Panc1 (cell line): ENCODE measurements at regions not wholly inside any gene's neighbourhood (a gene's known extent, or its start where the extent isn't known, plus 50 kb on each side); places are given as distances from the start of the nearest gene placed in this dataset.

Source experiments
- ATAC-seq: fragments of 200-7000 bp; cut with Tn5 transposase; 2 replicates; pipeline ENCODE4 v1.9.1; 2020; ENCODE audit warnings: mild to moderate bottlenecking, moderate library complexity
- BruUV-seq: library from RNA; stranded (reverse); fragments of 400-500 nt; replicated peaks from 2 replicates; lab custom pipeline; 2021; lab: Mats Ljungman, UMichigan
- CTCF ChIA-PET: fragments of 300-600 bp; sonication (Branson Sonifier 250); formaldehyde crosslinking; loops from one replicate; lab custom pipeline; 2022; ENCODE audit warnings: antibody characterized with exemption; lab: Charles Lee
- POLR2A ChIA-PET: fragments of 300-600 bp; sonication (Branson Sonifier 250); formaldehyde crosslinking; loops from one replicate; lab custom pipeline; 2022; ENCODE audit warnings: antibody characterized with exemption; lab: Charles Lee
- DNase-seq: peaks from one replicate; pipeline ENCODE4 v3.0.0-alpha.2; 2010; ENCODE audit warnings: low read depth, low spot score
- H3K27ac ChIP-seq: 2 replicates; pipeline ENCODE4 v1.5.1; 2011; ENCODE audit warnings: mild to moderate bottlenecking, low read length, inconsistent platforms
- H3K27me3 ChIP-seq: fragments of 200-500 bp; sonication (Bioruptor generic); 2 replicates; pipeline ENCODE4 v1.6.0; 2014; ENCODE audit warnings: low read length, inconsistent platforms; ENCODE audit not compliant: control insufficient read depth, insufficient read depth
- H3K36me3 ChIP-seq: fragments of 200-500 bp; sonication (Bioruptor generic); 2 replicates; pipeline ENCODE4 v1.5.1; 2014; ENCODE audit warnings: inconsistent platforms, mild to moderate bottlenecking, low read length, moderate library complexity; ENCODE audit not compliant: control insufficient read depth, insufficient read depth
- H3K4me1 ChIP-seq: 2 replicates; pipeline ENCODE4 v1.5.1; 2011; ENCODE audit warnings: inconsistent platforms, mild to moderate bottlenecking, low read length, moderate library complexity; ENCODE audit not compliant: control insufficient read depth, insufficient read depth
- H3K4me3 ChIP-seq, 2 experiments: 2 replicates each; pipeline ENCODE4 v1.5.1; 2011 to 2012; ENCODE audit warnings: low read depth in 2 of 2, low read length in 2 of 2, mild to moderate bottlenecking in 2 of 2, inconsistent platforms in 1 of 2, moderate library complexity in 1 of 2
- H3K9me3 ChIP-seq: fragments of 200-500 bp; sonication (Bioruptor generic); 2 replicates; pipeline ENCODE4 v1.5.1; 2014; ENCODE audit warnings: low read depth, mild to moderate bottlenecking, inconsistent platforms, low read length, moderate library complexity; ENCODE audit not compliant: control insufficient read depth, insufficient read depth
- CTCF ChIP-seq: fragments of 450-650 bp; IDR thresholded peaks from 2 replicates; pipeline ENCODE4 v1.5.1; 2017; ENCODE audit warnings: mild to moderate bottlenecking
- POLR2AphosphoS5 ChIP-seq: IDR thresholded peaks from 2 replicates; pipeline ENCODE4 v1.6.1; 2012; ENCODE audit warnings: mild to moderate bottlenecking, low read depth, low read length, moderate library complexity
- SIN3A ChIP-seq: IDR thresholded peaks from 2 replicates; pipeline ENCODE4 v1.6.1; 2012; ENCODE audit warnings: low read depth, mild to moderate bottlenecking, low read length, moderate library complexity, borderline replicate concordance; ENCODE audit not compliant: insufficient read depth
- TCF7L2 ChIP-seq: IDR thresholded peaks from 2 replicates; pipeline ENCODE4 v1.6.1; 2011; ENCODE audit warnings: mild to moderate bottlenecking, low read depth, low read length, inconsistent platforms
- in situ Hi-C: cut with HindIII; loops from 2 replicates; pipeline ENCODE4 v1.10.0; 2016; ENCODE audit warnings: low sequenced_read_pairs, low pct_unique_long_range_greater_than_20kb
- intact Hi-C: fragments of 100-400 bp; cut with micrococcal nuclease; formaldehyde crosslinking; loops from one replicate; pipeline ENCODE4 v1.10.0; 2022; ENCODE audit not compliant: unreplicated experiment
- TF ChIP-seq, protein P1 (sequence below), 2 experiments: IDR thresholded peaks; 2 replicates each; pipeline ENCODE4 v1.6.1; 2011 to 2012; ENCODE audit warnings: low read depth in 2 of 2, control low read depth in 1 of 2, low read length in 1 of 2, mild to moderate bottlenecking in 1 of 2, moderate library complexity in 1 of 2; ENCODE audit not compliant: insufficient read depth in 1 of 2

DNA sequence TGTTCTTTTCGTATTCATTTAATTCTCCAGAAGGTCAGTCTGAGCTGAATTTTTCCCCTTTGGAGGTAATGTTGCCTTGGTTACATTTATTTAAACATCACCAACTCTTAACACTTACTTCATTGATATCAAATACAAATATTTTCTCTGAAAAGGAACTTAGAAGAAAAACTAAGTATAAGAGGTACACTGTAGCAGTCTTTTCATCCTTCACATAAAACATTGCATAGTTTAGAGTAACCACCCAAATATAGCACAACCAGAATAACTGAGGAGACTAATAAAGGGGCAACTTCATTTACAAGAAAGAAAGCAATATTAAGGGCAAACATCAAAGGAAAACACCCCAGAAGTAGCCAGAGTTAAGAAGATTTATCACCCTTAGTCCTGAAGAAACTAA is 1115.0 kb upstream of the POT1 start:
- in situ Hi-C loops (no loop called here), intact Hi-C loops (no loop called here)
- Histone ChIP-seq H3K4me3 (no peak overlapping the region), H3K4me1 (no peaks in the 10 kb centered on the region), H3K36me3 (no peaks in the 10 kb centered on the region), H3K27ac (no peak overlapping the region), H3K9me3 (no peaks in the 10 kb centered on the region), H3K27me3 (no peaks in the 10 kb centered on the region)
- POLR2A ChIA-PET = interaction anchor here (0.5 kb wide), 1 partner anchor 17 kb away, joined by 3 read pairs; no protein-coding TSS in a partner anchor
- ATAC-seq (no peak), DNase-seq (no peak)
- BruUV-seq = no TSS peak
- CTCF ChIA-PET = no interaction called here
- TF ChIP-seq, protein P1, sequence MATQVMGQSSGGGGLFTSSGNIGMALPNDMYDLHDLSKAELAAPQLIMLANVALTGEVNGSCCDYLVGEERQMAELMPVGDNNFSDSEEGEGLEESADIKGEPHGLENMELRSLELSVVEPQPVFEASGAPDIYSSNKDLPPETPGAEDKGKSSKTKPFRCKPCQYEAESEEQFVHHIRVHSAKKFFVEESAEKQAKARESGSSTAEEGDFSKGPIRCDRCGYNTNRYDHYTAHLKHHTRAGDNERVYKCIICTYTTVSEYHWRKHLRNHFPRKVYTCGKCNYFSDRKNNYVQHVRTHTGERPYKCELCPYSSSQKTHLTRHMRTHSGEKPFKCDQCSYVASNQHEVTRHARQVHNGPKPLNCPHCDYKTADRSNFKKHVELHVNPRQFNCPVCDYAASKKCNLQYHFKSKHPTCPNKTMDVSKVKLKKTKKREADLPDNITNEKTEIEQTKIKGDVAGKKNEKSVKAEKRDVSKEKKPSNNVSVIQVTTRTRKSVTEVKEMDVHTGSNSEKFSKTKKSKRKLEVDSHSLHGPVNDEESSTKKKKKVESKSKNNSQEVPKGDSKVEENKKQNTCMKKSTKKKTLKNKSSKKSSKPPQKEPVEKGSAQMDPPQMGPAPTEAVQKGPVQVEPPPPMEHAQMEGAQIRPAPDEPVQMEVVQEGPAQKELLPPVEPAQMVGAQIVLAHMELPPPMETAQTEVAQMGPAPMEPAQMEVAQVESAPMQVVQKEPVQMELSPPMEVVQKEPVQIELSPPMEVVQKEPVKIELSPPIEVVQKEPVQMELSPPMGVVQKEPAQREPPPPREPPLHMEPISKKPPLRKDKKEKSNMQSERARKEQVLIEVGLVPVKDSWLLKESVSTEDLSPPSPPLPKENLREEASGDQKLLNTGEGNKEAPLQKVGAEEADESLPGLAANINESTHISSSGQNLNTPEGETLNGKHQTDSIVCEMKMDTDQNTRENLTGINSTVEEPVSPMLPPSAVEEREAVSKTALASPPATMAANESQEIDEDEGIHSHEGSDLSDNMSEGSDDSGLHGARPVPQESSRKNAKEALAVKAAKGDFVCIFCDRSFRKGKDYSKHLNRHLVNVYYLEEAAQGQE (IDR thresholded peaks at IDR 0.05; ENCODE audit: insufficient read depth in 1 of 2, low read depth in 2 of 2, low read length in 1 of 2) = no peak
- no peak for TF ChIP-seq TCF7L2
- TF ChIP-seq SIN3A = no peak
- TF ChIP-seq CTCF = no peak
- TF ChIP-seq POLR2AphosphoS5 = no peak

DNA sequence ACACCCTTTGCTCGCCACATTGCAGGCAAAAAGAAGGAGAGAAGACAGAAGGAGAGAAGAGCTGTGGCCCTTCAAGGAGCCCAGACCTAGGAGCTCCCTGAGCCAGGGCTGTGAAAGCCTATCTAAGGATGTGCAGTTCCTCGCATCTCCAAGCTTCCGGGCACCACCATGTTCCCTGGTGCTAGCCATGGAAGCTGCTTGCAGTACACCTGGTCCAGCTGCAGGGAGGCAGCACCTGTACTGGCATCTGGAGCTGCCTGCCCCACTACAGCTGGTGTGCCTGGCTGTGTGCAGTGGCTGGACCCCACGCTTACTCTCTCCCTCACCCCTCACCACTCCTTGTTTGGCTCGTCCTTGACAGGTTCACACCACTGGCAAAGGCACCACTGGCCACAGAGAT is 1111.8 kb upstream of the POT1 start:
- no peaks in the 10 kb centered on the region for H3K9me3 ChIP-seq

More for the DNA sequence above, 1111.8 kb upstream of the POT1 start:
- Histone ChIP-seq H3K27me3 (no peaks in the 10 kb centered on the region), H3K4me3 (no peak overlapping the region), H3K4me1 (no peaks in the 10 kb centered on the region), H3K27ac (no peak overlapping the region), H3K36me3 (no peaks in the 10 kb centered on the region)
- in situ Hi-C loops = no loop called here
- ChIA-PET CTCF (no interaction called here), POLR2A (no interaction called here)
- intact Hi-C loops = no loop called here
- no peak for ATAC-seq
- TF ChIP-seq POLR2AphosphoS5 (no peak), SIN3A (no peak), TCF7L2 (no peak), CTCF (no peak)
- TF ChIP-seq, protein P1 (IDR thresholded peaks at IDR 0.05; ENCODE audit: insufficient read depth in 1 of 2, low read depth in 2 of 2, low read length in 1 of 2) = no peak
- BruUV-seq = no TSS peak
- no peak for DNase-seq
